Right hindlimb (tissue), 1 donor: ENCODE measurements at regions not wholly inside any gene's neighbourhood (a gene's known extent, or its start where the extent isn't known, plus 50 kb on each side); places are given as distances from the start of the nearest gene placed in this dataset.
"Not testable (repeated sequence)": the region's sequence is repeated elsewhere in the genome, so short reads cannot be mapped to it uniquely, and the experiment has no call there.

Source experiments
- DNase-seq: peaks from one replicate; pipeline ENCODE4 v3.0.0-alpha.2; 2018

DNA sequence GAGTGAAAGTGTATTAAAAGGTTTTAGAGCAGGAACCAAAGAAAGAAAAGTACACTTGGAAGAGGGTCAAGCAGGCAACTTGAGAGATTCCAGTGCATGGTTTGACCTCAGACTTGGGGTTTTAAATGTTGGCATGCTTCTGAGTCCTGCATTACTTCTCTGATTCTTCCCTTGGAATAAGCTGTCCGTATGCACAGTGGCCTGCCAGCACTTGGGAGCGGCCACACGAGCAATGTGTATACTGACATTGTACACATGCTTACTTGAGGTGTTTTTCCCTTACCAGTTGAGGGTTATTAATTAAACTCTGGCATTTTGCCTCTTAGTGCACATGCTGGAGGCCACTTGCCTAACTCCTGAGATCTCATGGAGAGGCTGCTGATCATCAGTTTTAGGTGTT, 786.6 kb upstream of the RGS18 start:
- DNase-seq = no peak

DNA sequence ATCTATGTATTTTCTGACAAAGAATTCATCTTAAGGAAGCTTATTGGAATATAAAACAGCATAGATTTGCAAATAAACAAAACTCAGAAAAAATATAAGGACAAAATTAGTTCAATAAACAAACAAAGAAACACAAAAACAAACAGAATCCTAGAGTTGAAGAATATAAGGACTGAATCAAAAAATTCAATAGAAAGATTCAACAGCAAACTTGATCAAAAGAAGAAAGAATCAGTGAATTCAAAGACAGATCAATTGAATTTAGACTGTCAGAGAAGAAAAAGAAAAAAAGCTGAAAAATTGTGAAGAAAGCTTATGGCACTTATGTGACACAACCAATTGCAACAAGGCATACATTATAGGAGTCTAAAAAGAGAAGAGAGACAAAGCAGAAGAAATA, 770.0 kb upstream of the RGS18 start:
- no peak for DNase-seq

DNA sequence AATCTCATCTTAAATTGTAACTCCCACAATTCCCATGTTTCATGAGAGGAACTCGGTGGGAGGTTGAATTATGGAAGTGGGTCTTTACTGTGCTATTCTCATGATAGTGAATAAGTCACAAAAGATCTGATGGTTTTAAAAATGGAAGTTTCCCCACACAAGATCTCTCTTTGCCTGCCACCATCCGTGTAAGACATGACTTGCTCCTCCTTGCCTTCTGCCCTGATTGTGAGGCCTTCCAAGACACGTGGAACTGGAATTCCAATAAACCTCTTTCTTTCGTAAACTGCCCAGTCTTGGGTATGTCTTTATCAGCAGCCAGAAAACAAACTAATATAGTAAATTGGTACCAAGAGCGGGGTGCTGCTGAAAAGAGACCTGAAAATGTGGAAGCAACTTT, 761.6 kb upstream of the RGS18 start:
- DNase-seq = no peak

GRCh38 chr1:191398551-191398950, 759.7 kb upstream of the RGS18 start:
- DNase-seq = no peak

GRCh38 chr1:191405417-191405816, 752.8 kb upstream of the RGS18 start:
- no peak for DNase-seq

DNA sequence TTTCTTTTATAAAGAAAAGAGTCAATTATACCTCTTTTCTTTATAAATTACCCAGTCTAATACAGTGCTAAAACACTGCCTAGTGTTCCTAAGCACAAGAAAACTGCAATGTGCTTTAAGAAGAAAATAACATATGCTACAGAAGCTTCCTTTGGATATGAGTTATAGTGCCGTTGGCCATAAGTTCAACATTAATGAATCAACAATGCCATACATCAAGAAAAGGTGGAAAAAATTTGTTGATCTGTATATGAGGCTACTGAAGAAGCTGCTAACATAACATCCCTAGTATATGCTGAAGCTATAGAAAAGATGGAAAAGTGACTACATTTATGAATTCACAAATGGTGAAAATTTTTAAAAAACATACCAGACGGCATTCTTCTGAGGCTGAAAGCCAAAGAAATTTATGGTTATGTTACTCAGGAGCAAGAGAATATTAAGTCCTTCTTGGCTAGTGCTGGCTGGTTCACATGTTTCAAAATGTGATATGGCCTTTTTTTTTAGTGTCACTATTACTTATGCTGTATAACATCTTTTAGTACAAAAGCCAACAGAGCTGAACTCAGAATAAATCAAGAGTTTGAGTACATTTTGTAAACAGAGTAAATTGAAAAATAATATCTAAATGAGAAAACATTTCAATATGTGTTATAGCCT, 743.2 kb upstream of the RGS18 start:
- no peak for DNase-seq

DNA sequence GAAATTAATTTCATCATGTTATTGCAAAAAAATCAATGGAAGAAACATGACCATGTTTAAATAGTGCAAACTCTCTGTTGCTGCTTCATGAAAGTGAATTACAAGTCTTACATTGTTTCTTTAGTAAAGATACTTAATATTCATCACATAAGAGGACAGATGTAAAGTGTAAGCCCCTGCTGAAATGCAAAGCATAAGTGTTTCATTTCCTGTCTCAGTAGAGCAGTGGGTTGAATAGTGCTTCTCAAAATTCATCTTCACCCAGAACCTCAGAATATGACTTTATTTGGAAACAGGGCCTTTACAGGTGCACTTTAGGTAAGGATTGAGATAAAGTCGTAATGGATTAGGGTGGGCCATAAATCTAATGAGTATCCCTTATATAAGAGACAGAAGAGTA, 738.4 kb upstream of the RGS18 start:
- DNase-seq = no peak

DNA sequence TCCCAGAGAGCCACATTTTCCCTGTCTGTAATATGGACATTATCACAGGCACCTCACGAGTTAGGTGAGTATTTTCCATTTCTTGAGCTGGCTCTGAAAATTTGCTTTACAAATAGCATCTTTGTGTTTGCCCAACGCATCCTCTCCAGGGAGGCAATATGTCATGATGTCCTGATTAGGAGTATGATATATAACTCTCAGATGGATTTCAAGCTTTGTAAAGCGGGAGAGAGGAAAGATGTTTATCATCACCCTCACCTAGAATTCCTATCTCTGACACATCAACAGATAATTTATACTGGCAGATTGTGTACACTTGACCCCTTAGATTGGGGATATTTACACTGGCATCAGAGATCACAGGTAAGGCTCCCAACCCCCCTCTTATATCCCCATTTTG, 730.7 kb upstream of the RGS18 start:
- no peak for DNase-seq

DNA sequence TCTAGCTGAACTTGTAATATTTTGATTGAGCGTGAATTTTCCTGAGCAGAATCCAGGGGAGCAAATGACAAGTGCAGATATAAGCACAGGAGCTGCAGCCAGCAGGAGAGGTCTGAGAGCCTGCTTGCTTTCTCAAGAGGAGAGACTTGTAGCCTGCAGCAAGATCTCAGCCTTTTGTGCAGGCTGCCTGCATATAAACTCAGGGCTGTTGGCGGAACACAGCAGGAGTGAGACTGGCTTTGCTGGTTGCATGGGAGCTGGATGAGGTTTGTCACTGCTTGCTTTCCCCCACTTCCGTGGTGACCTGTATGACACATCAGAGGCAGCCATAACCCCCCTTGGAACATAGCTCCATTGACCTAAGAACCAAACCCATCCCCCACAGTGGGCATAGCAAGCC, 725.4 kb upstream of the RGS18 start:
- DNase-seq = no peak

- DNase-seq = no peak
Observed at GRCh38 chr1:191438979-191439378, 719.3 kb upstream of the RGS18 start.

DNA sequence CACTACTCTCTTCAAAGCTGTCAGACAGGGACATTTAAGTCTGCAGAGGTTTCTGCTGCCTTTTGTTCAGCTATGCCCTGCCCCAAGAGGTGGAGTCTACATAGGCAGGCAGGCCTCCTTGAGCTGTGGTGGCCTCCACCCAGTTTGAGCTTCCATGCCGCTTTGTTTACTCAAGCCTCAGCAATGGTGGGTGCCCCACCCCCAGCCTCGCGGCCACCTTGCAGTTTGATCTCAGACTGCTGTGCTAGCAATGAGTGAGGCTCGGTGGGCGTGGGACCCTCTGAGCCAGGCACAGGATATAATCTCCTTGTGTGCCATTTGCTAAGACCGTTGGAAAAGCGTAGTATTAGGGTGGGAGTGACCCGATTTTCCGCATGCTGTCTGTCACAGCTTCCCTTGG, 710.0 kb upstream of the RGS18 start:
- not testable (repeated sequence) for DNase-seq

- no peak for DNase-seq
Observed at GRCh38 chr1:191452586-191452985, 705.7 kb upstream of the RGS18 start.

DNA sequence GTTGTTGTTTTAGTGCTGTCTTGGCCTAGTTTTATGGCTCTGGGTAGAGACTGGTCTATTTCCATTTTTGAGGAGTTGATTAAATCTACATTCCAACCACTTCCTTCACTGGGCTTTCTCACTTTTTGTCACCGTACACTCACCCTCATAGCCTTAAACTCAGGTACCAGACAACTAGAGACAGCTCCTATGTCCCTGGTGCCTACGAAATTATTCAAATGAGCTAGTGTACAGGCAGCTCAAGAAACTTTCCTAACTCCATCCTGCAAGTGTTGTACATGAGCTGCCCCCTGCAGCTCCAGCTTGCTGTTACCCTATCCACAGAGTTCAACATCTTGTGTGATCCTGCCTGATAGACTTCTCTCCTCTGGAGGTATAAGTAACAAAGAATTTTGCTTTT, 704.8 kb upstream of the RGS18 start:
- DNase-seq = no peak

- no peak for DNase-seq
Observed at GRCh38 chr1:191457889-191458288, 700.4 kb upstream of the RGS18 start.

DNA sequence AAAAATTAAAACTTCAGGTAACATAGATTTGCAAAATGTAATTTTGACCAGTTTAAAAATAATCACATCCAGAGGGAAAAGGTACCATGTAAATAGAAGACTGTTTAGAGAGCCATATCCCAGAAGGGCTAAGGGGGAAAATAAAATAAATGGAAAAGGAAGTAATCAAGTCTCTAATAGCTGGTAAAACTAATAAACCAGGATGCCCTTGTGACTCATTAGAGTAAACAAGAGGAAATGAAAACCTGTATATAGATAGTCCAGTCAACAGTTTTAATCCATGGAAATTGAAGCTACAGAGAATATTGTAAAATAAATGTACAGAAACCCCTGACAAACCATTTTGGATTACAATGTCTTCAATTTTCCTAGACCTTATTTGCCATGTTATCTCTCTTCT, 698.0 kb upstream of the RGS18 start:
- DNase-seq = no peak

DNA sequence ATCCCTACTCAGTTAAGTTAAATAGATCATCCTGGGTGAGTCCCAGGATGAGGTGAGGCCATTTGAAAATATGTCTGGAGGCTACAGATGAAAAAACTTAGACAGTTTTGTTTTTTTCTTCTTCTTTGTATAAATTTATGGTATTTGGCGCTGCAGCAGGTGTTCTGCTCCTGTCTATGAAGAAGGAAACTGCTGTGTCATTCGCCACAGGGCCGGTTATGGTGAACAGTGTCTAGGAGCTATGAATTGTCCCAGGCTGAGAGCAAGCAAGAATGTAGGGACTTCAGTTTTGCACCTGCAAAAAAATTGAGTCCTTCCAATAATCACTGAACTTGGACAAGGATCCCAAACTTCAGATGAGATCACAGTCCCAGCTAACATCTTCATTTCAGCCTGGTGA, 674.3 kb upstream of the RGS18 start:
- no peak for DNase-seq

- DNase-seq = no peak
Observed at GRCh38 chr1:191490303-191490702, 668.0 kb upstream of the RGS18 start.

GRCh38 chr1:191495040-191495439, 663.2 kb upstream of the RGS18 start:
- DNase-seq = no peak

DNA sequence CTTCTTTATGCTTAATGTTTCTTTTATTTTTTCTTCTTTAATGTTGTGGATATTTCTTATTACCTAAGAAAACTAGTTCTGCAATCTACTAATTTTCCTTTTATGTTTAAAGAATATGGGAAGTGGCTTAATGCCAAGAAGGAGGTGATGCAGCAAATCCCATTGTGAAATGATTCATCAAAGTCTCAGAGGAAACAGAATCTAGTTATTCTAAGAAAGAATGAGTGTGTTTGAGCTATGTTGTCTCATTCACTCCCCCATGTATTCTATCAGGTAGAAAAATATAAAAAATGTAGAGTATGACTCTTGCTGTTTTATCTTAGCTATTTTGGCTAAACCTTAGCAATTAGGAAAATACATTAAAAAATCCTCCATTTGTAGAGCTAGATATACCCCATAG, 659.9 kb upstream of the RGS18 start:
- DNase-seq = no peak

DNA sequence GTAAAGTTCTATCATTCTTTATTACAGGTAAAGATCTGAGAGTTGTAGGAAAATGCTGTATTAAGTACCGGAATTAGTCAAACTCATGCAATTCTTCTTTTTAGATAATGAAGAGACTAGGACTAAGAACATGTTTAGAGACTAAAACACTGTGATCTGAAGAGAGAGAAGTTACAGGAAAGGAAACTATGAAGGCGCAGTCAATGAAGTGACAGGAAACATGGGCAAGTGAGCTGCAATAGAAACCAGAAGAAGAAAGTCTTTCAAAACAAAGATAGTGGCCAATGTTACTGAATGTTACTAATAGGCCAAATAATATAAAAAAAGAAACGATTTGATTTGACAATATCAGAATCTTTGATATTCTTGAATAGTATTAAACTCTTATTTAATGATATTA, 659.4 kb upstream of the RGS18 start:
- no peak for DNase-seq

- no peak for DNase-seq
Observed at GRCh38 chr1:191504999-191505398, 653.3 kb upstream of the RGS18 start.

DNA sequence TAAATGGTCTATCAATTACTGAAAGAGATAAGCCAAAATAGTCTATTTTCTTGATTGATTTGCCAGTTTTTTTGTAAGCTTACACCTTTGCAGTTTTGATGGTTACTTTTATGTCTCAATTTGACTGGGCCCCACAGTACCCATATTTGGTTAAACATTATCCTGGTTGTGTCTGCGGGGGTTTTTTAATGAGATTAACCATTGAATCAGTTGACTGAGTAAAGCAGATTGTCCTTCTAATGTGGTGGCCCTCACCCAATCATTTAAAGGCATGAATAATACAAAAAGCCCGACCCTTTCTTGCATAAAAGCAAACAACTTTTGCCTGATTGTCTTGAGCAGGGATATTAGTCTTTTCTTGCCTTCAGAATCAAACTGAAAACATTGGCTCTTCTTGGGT, 650.0 kb upstream of the RGS18 start:
- DNase-seq = no peak

DNA sequence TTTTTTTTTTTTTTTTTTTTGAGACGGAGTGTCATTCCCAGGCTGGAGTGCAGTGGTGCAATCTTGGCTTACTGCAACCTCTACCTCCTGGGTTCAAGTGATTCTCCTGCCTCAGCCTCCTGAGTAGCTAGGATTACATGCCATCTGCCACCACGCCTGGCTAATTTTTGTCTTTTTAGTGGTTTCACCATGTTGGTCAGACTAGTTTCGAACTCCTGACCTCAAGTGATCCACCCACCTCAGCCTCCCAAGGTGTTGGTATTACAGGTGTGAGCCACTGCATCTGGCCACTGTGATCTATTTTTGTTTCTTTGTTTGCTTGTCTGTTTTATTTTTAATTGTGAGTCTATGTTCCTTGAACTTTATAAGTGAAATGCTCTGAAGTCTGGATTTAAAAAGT, 646.8 kb upstream of the RGS18 start:
- not testable (repeated sequence) for DNase-seq

DNA sequence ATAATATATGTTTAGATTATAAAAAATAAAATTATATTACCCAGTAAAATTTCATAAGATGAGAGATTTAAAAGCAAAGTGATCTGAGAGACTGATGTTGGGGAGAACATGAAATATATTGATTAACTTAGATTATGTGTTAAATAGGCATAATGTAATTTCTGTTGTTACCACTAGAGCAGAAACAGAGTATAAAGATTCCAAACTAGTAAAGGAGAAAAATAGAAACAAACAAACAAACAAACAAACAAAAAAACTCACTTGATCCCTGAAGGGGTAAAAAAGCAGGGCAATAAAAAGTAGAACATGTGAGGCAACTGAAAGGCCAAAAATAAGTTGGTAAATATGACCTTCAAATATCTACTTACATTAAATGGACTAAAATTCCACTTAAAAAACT, 640.4 kb upstream of the RGS18 start:
- DNase-seq = no peak

DNA sequence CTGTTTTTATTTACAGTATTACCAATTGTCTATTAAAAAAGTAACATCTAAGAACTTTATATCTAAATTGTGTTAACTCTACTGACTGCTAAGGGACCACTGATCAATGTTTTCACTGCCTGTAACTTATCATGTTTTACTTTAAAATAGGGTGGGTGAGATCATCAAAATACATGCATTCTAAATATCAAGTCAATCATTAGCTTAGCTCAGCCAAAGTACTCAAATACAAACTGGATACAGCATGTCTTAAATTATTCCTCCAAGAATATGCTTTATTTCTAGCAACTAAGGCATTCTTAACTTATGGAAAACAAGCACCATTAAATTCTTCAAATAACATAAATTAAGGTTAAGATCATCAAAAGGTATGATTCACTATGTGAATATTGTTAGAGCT, 638.7 kb upstream of the RGS18 start:
- no peak for DNase-seq

DNA sequence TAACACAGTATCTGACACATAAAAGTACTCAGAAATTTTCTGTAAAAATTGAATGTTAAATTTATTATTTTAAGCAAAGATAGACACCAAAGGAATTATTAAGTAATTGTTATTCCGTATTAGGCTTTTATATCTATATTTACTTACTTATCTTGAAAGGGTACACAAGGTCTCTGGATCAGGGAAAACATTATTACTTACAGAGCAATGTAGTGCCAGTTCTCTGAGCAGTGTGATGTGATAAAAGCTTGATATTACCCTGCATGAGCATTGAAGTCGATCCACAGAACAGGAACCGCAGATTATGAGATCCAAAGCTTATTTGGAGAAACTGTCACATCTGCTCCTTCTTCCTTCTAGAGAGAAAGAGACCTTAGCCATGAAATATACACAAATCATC, 637.9 kb upstream of the RGS18 start:
- no peak for DNase-seq
